Stimulated activated CD4-positive, alpha-beta T cell treated with anti-CD3 and anti-CD28 coated beads, TNF-alpha, amount 100 ng/mL, for 4 hours (primary cell): ENCODE measurements at regions not wholly inside any gene's neighbourhood (a gene's known extent, or its start where the extent isn't known, plus 50 kb on each side); places are given as distances from the start of the nearest gene placed in this dataset.

ENCODE experiments used
- DNase-seq, 3 experiments: peaks; one replicate each; pipeline ENCODE4 v3.0.0-alpha.2; 2020; ENCODE audit warnings: low read depth in 3 of 3

DNA sequence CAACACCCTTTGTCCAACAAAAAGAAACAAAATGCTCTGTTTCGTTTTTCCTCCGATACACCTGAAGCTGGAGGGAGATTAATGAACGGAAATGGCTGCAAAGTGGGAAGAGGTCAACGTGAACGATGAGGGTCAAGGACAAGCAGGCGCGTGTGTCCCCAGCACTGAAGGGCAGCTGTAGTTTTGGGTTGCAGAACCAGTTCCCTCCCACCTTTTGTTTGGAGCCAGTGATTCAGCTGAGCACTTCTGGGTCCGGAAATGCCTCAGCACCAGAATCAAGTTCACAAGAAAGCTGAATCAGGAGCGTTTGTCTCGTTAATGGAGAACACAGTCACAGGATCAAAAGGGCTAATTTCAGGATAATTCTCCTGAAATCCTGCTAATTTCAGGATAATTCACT lies 51.1 kb upstream of the PWP1 start:
- DNase-seq = no peak

DNA sequence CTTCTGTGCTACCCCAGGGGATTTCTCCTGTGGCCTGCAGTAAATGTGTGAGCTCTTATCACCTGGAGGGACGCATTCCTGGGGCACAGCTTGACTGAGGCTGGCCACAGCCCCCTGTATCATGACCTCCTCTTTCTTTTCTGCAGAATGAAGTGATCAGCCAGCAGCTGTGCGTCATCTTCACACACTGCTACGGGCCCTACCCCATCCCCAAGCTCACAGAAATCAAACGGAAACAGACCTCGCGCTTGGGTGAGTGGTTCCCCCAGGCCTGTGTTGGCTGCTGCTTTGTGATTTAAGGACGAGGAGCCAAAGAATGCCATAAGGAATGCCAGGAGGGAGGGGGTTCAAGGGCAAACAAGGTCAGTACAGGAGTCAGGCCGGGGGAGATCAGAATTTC lies 50.5 kb upstream of the PWP1 start:
- no peak for DNase-seq
